KMS-11 (cell line): ENCODE measurements at regions not wholly inside any gene's neighbourhood (a gene's known extent, or its start where the extent isn't known, plus 50 kb on each side); places are given as distances from the start of the nearest gene placed in this dataset.

Experiments
- H2AFZ ChIP-seq: fragments of 200-600 bp; sonication (generic); 2 replicates; pipeline ENCODE4 v1.6.1; 2016; ENCODE audit warnings: antibody characterized with exemption, mixed run types, low read depth
- H3K27ac ChIP-seq: fragments of 200-600 bp; sonication (generic); 2 replicates; pipeline ENCODE4 v1.6.1; 2016; ENCODE audit warnings: mild to moderate bottlenecking, mixed run types
- H3K27me3 ChIP-seq: fragments of 200-600 bp; sonication (generic); 2 replicates; pipeline ENCODE4 v1.6.1; 2017; ENCODE audit warnings: mild to moderate bottlenecking, low read depth, mixed run types, moderate library complexity; ENCODE audit not compliant: insufficient read depth
- H3K36me3 ChIP-seq: fragments of 200-600 bp; sonication (generic); 2 replicates; pipeline ENCODE4 v1.6.1; 2017; ENCODE audit warnings: mild to moderate bottlenecking, mixed run types; ENCODE audit not compliant: insufficient read depth
- H3K4me1 ChIP-seq: fragments of 200-600 bp; sonication (generic); 2 replicates; pipeline ENCODE4 v1.6.1; 2016; ENCODE audit warnings: mild to moderate bottlenecking, low read depth, mixed run types; ENCODE audit not compliant: poor library complexity, severe bottlenecking
- H3K4me2 ChIP-seq: fragments of 200-600 bp; sonication (generic); 2 replicates; pipeline ENCODE4 v1.7.0; 2016; ENCODE audit warnings: mild to moderate bottlenecking, mixed run types
- H3K4me3 ChIP-seq: fragments of 200-600 bp; sonication (generic); IDR thresholded peaks from 2 replicates; pipeline ENCODE4 v1.6.1; 2017; ENCODE audit warnings: low read depth, low read length, mixed read lengths; ENCODE audit not compliant: insufficient read depth
- H3K79me2 ChIP-seq: fragments of 200-600 bp; sonication (generic); 2 replicates; pipeline ENCODE4 v1.6.1; 2016; ENCODE audit warnings: low read depth, mixed run types; ENCODE audit not compliant: insufficient read depth
- H3K9ac ChIP-seq: fragments of 200-600 bp; sonication (generic); 2 replicates; pipeline ENCODE4 v1.6.1; 2016; ENCODE audit warnings: mild to moderate bottlenecking, mixed run types
- H4K20me1 ChIP-seq: fragments of 200-600 bp; sonication (generic); 2 replicates; pipeline ENCODE4 v1.6.1; 2016; ENCODE audit warnings: mild to moderate bottlenecking, mixed run types; ENCODE audit not compliant: insufficient read depth
- TF ChIP-seq, protein P1 (sequence below): fragments of 200-600 bp; sonication (generic); conservative IDR thresholded peaks from 2 replicates; pipeline ENCODE4 v1.6.1; 2017; ENCODE audit warnings: low read depth, mild to moderate bottlenecking, antibody characterized with exemption, low read length, moderate library complexity, mixed read lengths

DNA sequence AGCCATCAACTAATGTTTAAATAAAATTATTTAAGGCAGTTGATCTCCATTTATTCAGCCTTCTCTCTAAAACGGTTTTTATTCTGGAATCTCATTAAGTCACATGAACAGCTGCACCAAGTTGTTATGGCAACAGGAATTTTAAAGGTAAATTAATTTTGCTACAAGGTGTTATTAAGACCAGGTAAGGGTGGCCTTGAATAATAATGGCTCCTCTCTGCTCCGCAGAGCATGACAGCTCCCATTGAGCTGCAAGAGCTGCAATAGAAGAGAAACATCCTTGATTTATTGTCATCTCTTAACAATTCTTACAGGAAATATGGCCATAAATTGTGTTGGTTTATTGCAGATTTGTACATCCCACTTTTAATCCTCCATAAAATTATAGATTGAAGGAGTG lies 165.8 kb downstream of the KLF6 start:
- no peak overlapping the region for H3K9ac ChIP-seq
- no peak overlapping the region for H3K4me2 ChIP-seq
- peaks cover 19% of the 10 kb centered on the region for H3K4me1 ChIP-seq
- no peaks in the 10 kb centered on the region for H3K79me2 ChIP-seq
- no peak overlapping the region for H2AFZ ChIP-seq
- TF ChIP-seq, protein P1, sequence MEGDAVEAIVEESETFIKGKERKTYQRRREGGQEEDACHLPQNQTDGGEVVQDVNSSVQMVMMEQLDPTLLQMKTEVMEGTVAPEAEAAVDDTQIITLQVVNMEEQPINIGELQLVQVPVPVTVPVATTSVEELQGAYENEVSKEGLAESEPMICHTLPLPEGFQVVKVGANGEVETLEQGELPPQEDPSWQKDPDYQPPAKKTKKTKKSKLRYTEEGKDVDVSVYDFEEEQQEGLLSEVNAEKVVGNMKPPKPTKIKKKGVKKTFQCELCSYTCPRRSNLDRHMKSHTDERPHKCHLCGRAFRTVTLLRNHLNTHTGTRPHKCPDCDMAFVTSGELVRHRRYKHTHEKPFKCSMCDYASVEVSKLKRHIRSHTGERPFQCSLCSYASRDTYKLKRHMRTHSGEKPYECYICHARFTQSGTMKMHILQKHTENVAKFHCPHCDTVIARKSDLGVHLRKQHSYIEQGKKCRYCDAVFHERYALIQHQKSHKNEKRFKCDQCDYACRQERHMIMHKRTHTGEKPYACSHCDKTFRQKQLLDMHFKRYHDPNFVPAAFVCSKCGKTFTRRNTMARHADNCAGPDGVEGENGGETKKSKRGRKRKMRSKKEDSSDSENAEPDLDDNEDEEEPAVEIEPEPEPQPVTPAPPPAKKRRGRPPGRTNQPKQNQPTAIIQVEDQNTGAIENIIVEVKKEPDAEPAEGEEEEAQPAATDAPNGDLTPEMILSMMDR = no peak
- H4K20me1 ChIP-seq = no peaks in the 10 kb centered on the region
- no peaks in the 10 kb centered on the region for H3K36me3 ChIP-seq
- no peaks in the 10 kb centered on the region for H3K27me3 ChIP-seq
- no peak overlapping the region for H3K27ac ChIP-seq
- no peak overlapping the region for H3K4me3 ChIP-seq

- H3K36me3 ChIP-seq = no peaks in the 10 kb centered on the region
- no peaks in the 10 kb centered on the region for H3K79me2 ChIP-seq
- no peak overlapping the region for H3K9ac ChIP-seq
- H3K4me3 ChIP-seq = no peak overlapping the region
- H3K4me1 ChIP-seq = no peaks in the 10 kb centered on the region
- H4K20me1 ChIP-seq = no peaks in the 10 kb centered on the region
- no peak overlapping the region for H3K27ac ChIP-seq
- H3K27me3 ChIP-seq = no peaks in the 10 kb centered on the region
- TF ChIP-seq, protein P1 = no peak
- H2AFZ ChIP-seq = no peak overlapping the region
- no peak overlapping the region for H3K4me2 ChIP-seq
These were observed 168.1 kb downstream of the KLF6 start for GRCh38 chr10:3616880-3617279.

DNA sequence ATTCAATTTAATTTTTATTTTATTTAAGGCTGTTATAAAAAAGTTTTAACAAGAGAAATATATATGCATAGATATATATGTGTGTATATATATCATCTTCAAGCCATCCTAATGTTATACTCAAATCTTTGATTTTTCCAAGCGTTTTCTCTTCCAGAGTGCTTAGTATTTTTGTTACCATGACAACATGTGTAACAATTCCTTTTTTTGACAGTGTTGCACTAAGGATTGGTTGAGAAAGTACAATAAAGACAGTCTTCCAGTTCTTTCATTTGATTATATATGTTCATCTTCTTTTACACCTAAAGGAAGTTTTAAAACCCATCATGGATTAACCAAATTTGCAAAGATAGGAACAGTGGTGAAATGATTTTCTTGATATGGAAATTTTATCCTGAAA lies 171.7 kb downstream of the KLF6 start:
- no peak overlapping the region for H2AFZ ChIP-seq
- H3K9ac ChIP-seq = no peak overlapping the region
- no peaks in the 10 kb centered on the region for H3K4me1 ChIP-seq
- H3K79me2 ChIP-seq = no peaks in the 10 kb centered on the region
- no peaks in the 10 kb centered on the region for H3K36me3 ChIP-seq
- H3K27me3 ChIP-seq = no peaks in the 10 kb centered on the region
- no peak overlapping the region for H3K4me3 ChIP-seq
- no peak overlapping the region for H3K27ac ChIP-seq
- no peak overlapping the region for H3K4me2 ChIP-seq
- no peaks in the 10 kb centered on the region for H4K20me1 ChIP-seq
- TF ChIP-seq, protein P1 = no peak

DNA sequence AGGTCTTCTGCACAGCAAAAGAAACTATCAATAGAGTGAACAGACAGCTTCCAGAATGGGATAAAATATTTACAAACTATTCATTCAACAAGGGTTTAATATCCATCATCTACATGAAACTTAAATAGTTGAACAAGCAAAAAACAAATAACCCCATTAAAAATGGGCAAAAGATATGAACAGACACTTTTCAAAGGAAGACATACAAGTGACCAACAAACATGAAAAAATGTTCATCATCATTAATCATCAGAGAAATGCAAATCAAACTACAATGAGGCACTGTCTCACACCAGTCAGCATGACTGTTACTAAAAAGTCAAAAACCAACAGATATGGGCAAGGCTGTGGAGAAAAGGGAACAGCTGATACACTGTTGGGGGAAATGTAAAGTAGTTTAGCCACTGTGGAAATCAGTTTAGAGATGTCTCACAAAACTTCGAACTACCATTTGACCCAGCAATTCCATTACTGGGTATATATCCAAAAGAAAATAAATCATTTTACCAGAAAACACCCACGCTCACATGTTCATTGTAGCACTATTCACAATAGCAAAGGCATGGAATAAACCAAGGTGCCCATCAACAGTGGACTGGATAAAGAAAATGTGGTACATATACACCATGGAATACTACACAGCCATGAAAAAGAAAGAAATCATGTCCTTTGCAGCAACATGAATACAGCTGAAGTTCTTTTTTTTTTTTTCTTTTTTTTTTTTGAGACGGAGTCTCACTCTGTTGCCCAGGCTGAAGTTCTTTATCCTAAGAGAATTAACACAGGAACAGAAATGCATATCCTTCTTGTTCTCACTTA lies 172.6 kb downstream of the KLF6 start:
- Histone ChIP-seq H2AFZ (no peak overlapping the region), H3K79me2 (no peaks in the 10 kb centered on the region), H3K27ac (no peak overlapping the region), H3K4me2 (no peak overlapping the region), H3K27me3 (no peaks in the 10 kb centered on the region), H3K4me3 (no peak overlapping the region), H3K4me1 (no peaks in the 10 kb centered on the region), H3K9ac (no peak overlapping the region), H4K20me1 (no peaks in the 10 kb centered on the region), H3K36me3 (no peaks in the 10 kb centered on the region)
- TF ChIP-seq, protein P1 = no peak
